Astrocyte (in vitro differentiated cells and primary cell): ENCODE measurements at regions not wholly inside any gene's neighbourhood (a gene's known extent, or its start where the extent isn't known, plus 50 kb on each side); places are given as distances from the start of the nearest gene placed in this dataset.

ENCODE experiments used
- CTCF ChIP-seq: IDR thresholded peaks from 2 replicates; pipeline ENCODE4 v1.5.1; 2011; ENCODE audit warnings: low read depth, mild to moderate bottlenecking, inconsistent platforms, low read length, moderate library complexity; ENCODE audit not compliant: insufficient read depth
- EZH2 ChIP-seq: IDR thresholded peaks from 2 replicates; pipeline ENCODE4 v1.6.1; 2012; ENCODE audit warnings: mild to moderate bottlenecking, low read length, inconsistent platforms; ENCODE audit not compliant: insufficient read depth

- TF ChIP-seq CTCF: no peak
- no peak for TF ChIP-seq EZH2
Measured at GRCh38 chr17:71170070-71170469, 950.8 kb upstream of the SOX9 start.
